ENCODE measurements at regions not wholly inside any gene's neighbourhood (a gene's known extent, or its start where the extent isn't known, plus 50 kb on each side); places are given as distances from the start of the nearest gene placed in this dataset.

- TF ChIP-seq ZBTB33 (IDR thresholded peaks at IDR 0.05; ENCODE audit: extremely low read depth, insufficient replicate concordance, low read length) (no peak), EZH2 (IDR thresholded peaks at IDR 0.05) (no peak), ZFX (IDR thresholded peaks at IDR 0.05) (no peak), CBX3 (IDR thresholded peaks at IDR 0.05; ENCODE audit: low read depth) (no peak), JUND (IDR thresholded peaks at IDR 0.05) (no peak), MAX (IDR thresholded peaks at IDR 0.05) (no peak), POLR2A (IDR thresholded peaks at IDR 0.05; ENCODE audit: borderline replicate concordance, extremely low read depth, insufficient read depth, insufficient read length) (no peak), EZH2phosphoT487 (IDR thresholded peaks at IDR 0.05; ENCODE audit: borderline replicate concordance) (no peak), EGR1 (IDR thresholded peaks at IDR 0.05; ENCODE audit: low read depth) (no peak), SRF (IDR thresholded peaks at IDR 0.05; ENCODE audit: low read depth) (no peak), YY1 (IDR thresholded peaks at IDR 0.05; ENCODE audit: extremely low read depth, insufficient replicate concordance, low read depth, low read length) (no peak)
Observed at GRCh38 chr2:7646661-7647060, 729.4 kb downstream of the RNF144A start (continued).

- intact Hi-C loops (cut with micrococcal nuclease), result loop anchor here (2.0 kb wide), 1 partner anchor 20 kb away; no protein-coding TSS in a partner anchor
- CTCF ChIA-PET, result no interaction called here
Observed at GRCh38 chr2:7648221-7648795, 731.1 kb downstream of the RNF144A start.

More at GRCh38 chr2:7648221-7648795, 731.1 kb downstream of the RNF144A start:
- Histone ChIP-seq H3K79me2 (ENCODE audit: insufficient read depth, low read length) (no peaks in the 10 kb centered on the region), H3K27ac (ENCODE audit: low read depth, low read length) (no peak overlapping the region), H3K4me2 (ENCODE audit: low read length) (no peak overlapping the region), H3K4me1 (ENCODE audit: control insufficient read depth in 1 of 2, insufficient read depth in 2 of 2, low read length in 2 of 2) (no peaks in the 10 kb centered on the region), H3K4me3 (replicated peaks in 1 of 2; ENCODE audit: low read depth in 1 of 2, low read length in 2 of 2) (no peak overlapping the region), H4K20me1 (ENCODE audit: insufficient read depth) (no peaks in the 10 kb centered on the region), H3K9me2 (ENCODE audit: insufficient read depth) (no peaks in the 10 kb centered on the region), H2AFZ (ENCODE audit: low read depth, low read length, poor library complexity, severe bottlenecking) (no peak overlapping the region), H3K36me3 (ENCODE audit: control insufficient read depth in 1 of 2, insufficient read depth in 2 of 2, low read length in 2 of 2) (no peaks in the 10 kb centered on the region), H3K27me3 (ENCODE audit: insufficient read depth, low read length) (no peaks in the 10 kb centered on the region), H3K9ac (ENCODE audit: low read length) (no peak overlapping the region), H3K9me3 (ENCODE audit: control insufficient read depth in 1 of 2, insufficient read depth in 1 of 2, low read depth in 1 of 2, low read length in 2 of 2) (no peaks in the 10 kb centered on the region)
- no peak for ATAC-seq
- ChIA-PET RAD21 (ENCODE audit: low non-redundant PET in 1 of 2, low total read pairs in 2 of 2, uncharacterized antibody in 2 of 2, unreplicated experiment in 2 of 2) (no interaction called here), POLR2A (no interaction called here)
- TF ChIP-seq YY1 (IDR thresholded peaks at IDR 0.05; ENCODE audit: extremely low read depth, insufficient replicate concordance, low read depth, low read length), result no peak
- no peak for TF ChIP-seq JUND (IDR thresholded peaks at IDR 0.05)
- no peak for TF ChIP-seq FOSL1 (IDR thresholded peaks at IDR 0.05; ENCODE audit: low read depth)
- TF ChIP-seq POLR2A (IDR thresholded peaks at IDR 0.05; ENCODE audit: borderline replicate concordance, extremely low read depth, insufficient read depth, insufficient read length), result no peak
- TF ChIP-seq RAD21 (IDR thresholded peaks at IDR 0.05; ENCODE audit: low read depth), result no peak
- no peak for TF ChIP-seq ZFX (IDR thresholded peaks at IDR 0.05)
- TF ChIP-seq SP1 (IDR thresholded peaks at IDR 0.05; ENCODE audit: low read depth), result no peak
- no peak for TF ChIP-seq SIN3A (IDR thresholded peaks at IDR 0.05; ENCODE audit: low read depth)
- TF ChIP-seq POLR2AphosphoS5 (IDR thresholded peaks at IDR 0.05; ENCODE audit: low read depth, low read length), result no peak
- TF ChIP-seq ATF3 (IDR thresholded peaks at IDR 0.05), result no peak
- no peak for TF ChIP-seq EZH2 (IDR thresholded peaks at IDR 0.05)
- TF ChIP-seq MAX (IDR thresholded peaks at IDR 0.05), result no peak
- no peak for TF ChIP-seq CEBPB (IDR thresholded peaks at IDR 0.05; ENCODE audit: low read depth)
- TF ChIP-seq CTCF (IDR thresholded peaks at IDR 0.05 in 2 of 3, conservative IDR thresholded peaks at IDR 0.05 in 1 of 3; ENCODE audit: borderline replicate concordance in 1 of 3, insufficient read depth in 1 of 3, low read depth in 2 of 3, low read length in 2 of 3), result no peak
- TF ChIP-seq ZNF274 (IDR thresholded peaks at IDR 0.05; ENCODE audit: low read depth, low read length), result no peak
- no peak for TF ChIP-seq CBX3 (IDR thresholded peaks at IDR 0.05; ENCODE audit: low read depth)
- no peak for DNase-seq (ENCODE audit: low read depth, low spot score)
- no TSS peak for BruUV-seq (replicated peaks)
